ENCODE measurements at regions not wholly inside any gene's neighbourhood (a gene's known extent, or its start where the extent isn't known, plus 50 kb on each side); places are given as distances from the start of the nearest gene placed in this dataset.

GRCh38 chr1:14373081-14373758 lies 225.3 kb upstream of the KAZN start:
- H3K36me3 ChIP-seq (ENCODE audit: control insufficient read depth in 2 of 2, insufficient read depth in 2 of 2, low read length in 2 of 2): no peaks in the 10 kb centered on the region
- no peak overlapping the region for H3K9ac ChIP-seq (ENCODE audit: low read depth in 1 of 2, low read length in 2 of 2)
- H3K4me3 ChIP-seq (ENCODE audit: low read length in 2 of 2): no peak overlapping the region
- H3K27me3 ChIP-seq (ENCODE audit: control insufficient read depth in 2 of 2, insufficient read depth in 2 of 2, low read length in 2 of 2): no peaks in the 10 kb centered on the region
- no peaks in the 10 kb centered on the region for H3K9me3 ChIP-seq (ENCODE audit: control insufficient read depth in 2 of 2, low read length in 2 of 2)
- no peak overlapping the region for H3K27ac ChIP-seq (ENCODE audit: low read depth in 2 of 2, low read length in 2 of 2)
- H3K4me1 ChIP-seq (ENCODE audit: control insufficient read depth in 2 of 2, insufficient read depth in 2 of 2, low read length in 2 of 2): peaks cover 2% of the 10 kb centered on the region in 2 donors

GRCh38 chr1:14375226-14375625 lies 223.3 kb upstream of the KAZN start:
- Histone ChIP-seq H3K36me3 (ENCODE audit: control insufficient read depth in 2 of 2, insufficient read depth in 2 of 2, low read length in 2 of 2) (no peaks in the 10 kb centered on the region), H3K27me3 (ENCODE audit: control insufficient read depth in 2 of 2, insufficient read depth in 2 of 2, low read length in 2 of 2) (no peaks in the 10 kb centered on the region)

GRCh38 chr1:14377386-14377785 lies 221.1 kb upstream of the KAZN start:
- Histone ChIP-seq H3K9ac (ENCODE audit: low read depth in 1 of 2, low read length in 2 of 2) (no peak overlapping the region), H3K9me3 (ENCODE audit: control insufficient read depth in 2 of 2, low read length in 2 of 2) (peaks cover 5 to 6% of the 10 kb centered on the region in 2 donors), H3K4me1 (ENCODE audit: control insufficient read depth in 2 of 2, insufficient read depth in 2 of 2, low read length in 2 of 2) (peaks cover under 1 to 2% of the 10 kb centered on the region in 2 donors), H3K27me3 (ENCODE audit: control insufficient read depth in 2 of 2, insufficient read depth in 2 of 2, low read length in 2 of 2) (no peaks in the 10 kb centered on the region), H3K4me3 (ENCODE audit: low read length in 2 of 2) (no peak overlapping the region), H3K36me3 (ENCODE audit: control insufficient read depth in 2 of 2, insufficient read depth in 2 of 2, low read length in 2 of 2) (no peaks in the 10 kb centered on the region), H3K27ac (ENCODE audit: low read depth in 2 of 2, low read length in 2 of 2) (no peak overlapping the region)

More at GRCh38 chr1:14375226-14375625, 223.3 kb upstream of the KAZN start:
- Histone ChIP-seq H3K9me3 (ENCODE audit: control insufficient read depth in 2 of 2, low read length in 2 of 2) (peaks cover 0 to 6% of the 10 kb centered on the region in 2 donors), H3K4me3 (ENCODE audit: low read length in 2 of 2) (no peak overlapping the region), H3K9ac (ENCODE audit: low read depth in 1 of 2, low read length in 2 of 2) (no peak overlapping the region), H3K4me1 (ENCODE audit: control insufficient read depth in 2 of 2, insufficient read depth in 2 of 2, low read length in 2 of 2) (peaks cover 2% of the 10 kb centered on the region in 2 donors), H3K27ac (ENCODE audit: low read depth in 2 of 2, low read length in 2 of 2) (no peak overlapping the region)

GRCh38 chr1:14380408-14380807 lies 218.1 kb upstream of the KAZN start:
- Histone ChIP-seq H3K27ac (ENCODE audit: low read depth in 2 of 2, low read length in 2 of 2) (no peak overlapping the region), H3K9me3 (ENCODE audit: control insufficient read depth in 2 of 2, low read length in 2 of 2) (peaks cover 5 to 6% of the 10 kb centered on the region in 2 donors), H3K4me3 (ENCODE audit: low read length in 2 of 2) (no peak overlapping the region), H3K4me1 (ENCODE audit: control insufficient read depth in 2 of 2, insufficient read depth in 2 of 2, low read length in 2 of 2) (no peaks in the 10 kb centered on the region), H3K36me3 (ENCODE audit: control insufficient read depth in 2 of 2, insufficient read depth in 2 of 2, low read length in 2 of 2) (no peaks in the 10 kb centered on the region), H3K27me3 (ENCODE audit: control insufficient read depth in 2 of 2, insufficient read depth in 2 of 2, low read length in 2 of 2) (no peaks in the 10 kb centered on the region), H3K9ac (ENCODE audit: low read depth in 1 of 2, low read length in 2 of 2) (no peak overlapping the region)

- H3K9me3 ChIP-seq (ENCODE audit: control insufficient read depth in 2 of 2, low read length in 2 of 2): no peaks in the 10 kb centered on the region
- no peaks in the 10 kb centered on the region for H3K4me1 ChIP-seq (ENCODE audit: control insufficient read depth in 2 of 2, insufficient read depth in 2 of 2, low read length in 2 of 2)
- no peak overlapping the region for H3K4me3 ChIP-seq (ENCODE audit: low read length in 2 of 2)
- no peak overlapping the region for H3K27ac ChIP-seq (ENCODE audit: low read depth in 2 of 2, low read length in 2 of 2)
- no peak overlapping the region for H3K9ac ChIP-seq (ENCODE audit: low read depth in 1 of 2, low read length in 2 of 2)
- no peaks in the 10 kb centered on the region for H3K36me3 ChIP-seq (ENCODE audit: control insufficient read depth in 2 of 2, insufficient read depth in 2 of 2, low read length in 2 of 2)
- H3K27me3 ChIP-seq (ENCODE audit: control insufficient read depth in 2 of 2, insufficient read depth in 2 of 2, low read length in 2 of 2): no peaks in the 10 kb centered on the region
These were observed 207.7 kb upstream of the KAZN start for GRCh38 chr1:14390816-14391215.

- H3K36me3 ChIP-seq (ENCODE audit: control insufficient read depth in 2 of 2, insufficient read depth in 2 of 2, low read length in 2 of 2): no peaks in the 10 kb centered on the region
- H3K27ac ChIP-seq (ENCODE audit: low read depth in 2 of 2, low read length in 2 of 2): no peak overlapping the region
- no peaks in the 10 kb centered on the region for H3K4me1 ChIP-seq (ENCODE audit: control insufficient read depth in 2 of 2, insufficient read depth in 2 of 2, low read length in 2 of 2)
- no peak overlapping the region for H3K4me3 ChIP-seq (ENCODE audit: low read length in 2 of 2)
- H3K9me3 ChIP-seq (ENCODE audit: control insufficient read depth in 2 of 2, low read length in 2 of 2): no peaks in the 10 kb centered on the region
- H3K27me3 ChIP-seq (ENCODE audit: control insufficient read depth in 2 of 2, insufficient read depth in 2 of 2, low read length in 2 of 2): no peaks in the 10 kb centered on the region
- H3K9ac ChIP-seq (ENCODE audit: low read depth in 1 of 2, low read length in 2 of 2): no peak overlapping the region
These were observed 206.2 kb upstream of the KAZN start for GRCh38 chr1:14392161-14392858.

- no peak overlapping the region for H3K27ac ChIP-seq (ENCODE audit: low read depth in 2 of 2, low read length in 2 of 2)
- H3K4me1 ChIP-seq (ENCODE audit: control insufficient read depth in 2 of 2, insufficient read depth in 2 of 2, low read length in 2 of 2): no peaks in the 10 kb centered on the region
- H3K36me3 ChIP-seq (ENCODE audit: control insufficient read depth in 2 of 2, insufficient read depth in 2 of 2, low read length in 2 of 2): no peaks in the 10 kb centered on the region
- no peaks in the 10 kb centered on the region for H3K27me3 ChIP-seq (ENCODE audit: control insufficient read depth in 2 of 2, insufficient read depth in 2 of 2, low read length in 2 of 2)
- H3K4me3 ChIP-seq (ENCODE audit: low read length in 2 of 2): no peak overlapping the region
- H3K9me3 ChIP-seq (ENCODE audit: control insufficient read depth in 2 of 2, low read length in 2 of 2): no peaks in the 10 kb centered on the region
- no peak overlapping the region for H3K9ac ChIP-seq (ENCODE audit: low read depth in 1 of 2, low read length in 2 of 2)
These were observed 205.6 kb upstream of the KAZN start for GRCh38 chr1:14392859-14393365.

GRCh38 chr1:14396100-14396499 lies 202.4 kb upstream of the KAZN start:
- Histone ChIP-seq H3K27me3 (ENCODE audit: control insufficient read depth in 2 of 2, insufficient read depth in 2 of 2, low read length in 2 of 2) (no peaks in the 10 kb centered on the region), H3K36me3 (ENCODE audit: control insufficient read depth in 2 of 2, insufficient read depth in 2 of 2, low read length in 2 of 2) (no peaks in the 10 kb centered on the region), H3K4me3 (ENCODE audit: low read length in 2 of 2) (no peak overlapping the region), H3K9me3 (ENCODE audit: control insufficient read depth in 2 of 2, low read length in 2 of 2) (no peaks in the 10 kb centered on the region), H3K27ac (ENCODE audit: low read depth in 2 of 2, low read length in 2 of 2) (no peak overlapping the region), H3K9ac (ENCODE audit: low read depth in 1 of 2, low read length in 2 of 2) (no peak overlapping the region), H3K4me1 (ENCODE audit: control insufficient read depth in 2 of 2, insufficient read depth in 2 of 2, low read length in 2 of 2) (no peaks in the 10 kb centered on the region)

- no peaks in the 10 kb centered on the region for H3K27me3 ChIP-seq (ENCODE audit: control insufficient read depth in 2 of 2, insufficient read depth in 2 of 2, low read length in 2 of 2)
- H3K4me1 ChIP-seq (ENCODE audit: control insufficient read depth in 2 of 2, insufficient read depth in 2 of 2, low read length in 2 of 2): peaks cover 0 to 3% of the 10 kb centered on the region in 2 donors
- H3K4me3 ChIP-seq (ENCODE audit: low read length in 2 of 2): peak overlapping the region; percentile 5 to 7
- no peaks in the 10 kb centered on the region for H3K9me3 ChIP-seq (ENCODE audit: control insufficient read depth in 2 of 2, low read length in 2 of 2)
- H3K36me3 ChIP-seq (ENCODE audit: control insufficient read depth in 2 of 2, insufficient read depth in 2 of 2, low read length in 2 of 2): no peaks in the 10 kb centered on the region
- no peak overlapping the region for H3K27ac ChIP-seq (ENCODE audit: low read depth in 2 of 2, low read length in 2 of 2)
- no peak overlapping the region for H3K9ac ChIP-seq (ENCODE audit: low read depth in 1 of 2, low read length in 2 of 2)
These were observed 194.4 kb upstream of the KAZN start for GRCh38 chr1:14403961-14404645.

- no peak overlapping the region for H3K27ac ChIP-seq (ENCODE audit: low read depth in 2 of 2, low read length in 2 of 2)
- no peak overlapping the region for H3K4me3 ChIP-seq (ENCODE audit: low read length in 2 of 2)
- H3K9ac ChIP-seq (ENCODE audit: low read depth in 1 of 2, low read length in 2 of 2): no peak overlapping the region
- peaks cover 0 to 3% of the 10 kb centered on the region in 2 donors for H3K4me1 ChIP-seq (ENCODE audit: control insufficient read depth in 2 of 2, insufficient read depth in 2 of 2, low read length in 2 of 2)
- no peaks in the 10 kb centered on the region for H3K36me3 ChIP-seq (ENCODE audit: control insufficient read depth in 2 of 2, insufficient read depth in 2 of 2, low read length in 2 of 2)
- no peaks in the 10 kb centered on the region for H3K9me3 ChIP-seq (ENCODE audit: control insufficient read depth in 2 of 2, low read length in 2 of 2)
- no peaks in the 10 kb centered on the region for H3K27me3 ChIP-seq (ENCODE audit: control insufficient read depth in 2 of 2, insufficient read depth in 2 of 2, low read length in 2 of 2)
These were observed 193.6 kb upstream of the KAZN start for GRCh38 chr1:14404862-14405301.
